A673 (cell line): ENCODE measurements at regions not wholly inside any gene's neighbourhood (a gene's known extent, or its start where the extent isn't known, plus 50 kb on each side); places are given as distances from the start of the nearest gene placed in this dataset.

Experiments
- BruUV-seq: library from RNA; stranded (reverse); fragments of 400-500 nt; replicated peaks from 2 replicates; lab custom pipeline; 2021; lab: Mats Ljungman, UMichigan
- CTCF ChIA-PET: fragments of 300-600 bp; sonication (Branson Sonifier 250); formaldehyde crosslinking; loops from one replicate; lab custom pipeline; 2022; ENCODE audit warnings: antibody characterized with exemption; lab: Charles Lee
- POLR2A ChIA-PET: fragments of 300-600 bp; sonication (Branson Sonifier 250); formaldehyde crosslinking; loops from one replicate; lab custom pipeline; 2022; ENCODE audit warnings: antibody characterized with exemption; ENCODE audit not compliant: low non-redundant PET; lab: Charles Lee
- DNase-seq: peaks from one replicate; pipeline ENCODE4 v3.0.0-alpha.2; 2015; ENCODE audit warnings: low spot score
- H3K27ac ChIP-seq: fragments of 200-600 bp; sonication (generic); 2 replicates; pipeline ENCODE4 v1.5.1; 2016; ENCODE audit warnings: mixed run types, low read depth, mild to moderate bottlenecking, mixed read lengths, antibody characterized with exemption, low read length; ENCODE audit not compliant: poor library complexity, severe bottlenecking
- H3K27me3 ChIP-seq: fragments of 200-600 bp; sonication (generic); replicated peaks from 2 replicates; pipeline ENCODE4 v1.6.1; 2017; ENCODE audit warnings: mixed run types, low read depth, mild to moderate bottlenecking, mixed read lengths, antibody characterized with exemption, low read length; ENCODE audit not compliant: insufficient read depth, poor library complexity
- H3K36me3 ChIP-seq: fragments of 200-600 bp; sonication (generic); 2 replicates; pipeline ENCODE4 v1.6.1; 2016; ENCODE audit warnings: mixed run types, mild to moderate bottlenecking, mixed read lengths, antibody characterized with exemption, low read length; ENCODE audit not compliant: insufficient read depth, poor library complexity, severe bottlenecking
- H3K4me1 ChIP-seq: fragments of 200-600 bp; sonication (generic); 2 replicates; pipeline ENCODE4 v1.6.1; 2017; ENCODE audit warnings: mixed run types, mild to moderate bottlenecking, mixed read lengths, antibody characterized with exemption, low read length; ENCODE audit not compliant: insufficient read depth, poor library complexity, severe bottlenecking
- H3K4me3 ChIP-seq: fragments of 200-600 bp; sonication (generic); 2 replicates; pipeline ENCODE4 v1.5.1; 2016; ENCODE audit warnings: low read depth, mixed run types, mild to moderate bottlenecking, mixed read lengths, low read length; ENCODE audit not compliant: poor library complexity, severe bottlenecking
- H3K9me3 ChIP-seq: fragments of 200-600 bp; sonication (generic); 2 replicates; pipeline ENCODE4 v1.6.1; 2016; ENCODE audit warnings: mixed run types, low read depth, mild to moderate bottlenecking, mixed read lengths, antibody characterized with exemption, low read length; ENCODE audit not compliant: poor library complexity, severe bottlenecking
- CTCF ChIP-seq: fragments of 300-800, 200-600 bp; sonication (generic); conservative IDR thresholded peaks from 2 replicates; pipeline ENCODE4 v1.5.1; 2017; ENCODE audit warnings: low read depth, mild to moderate bottlenecking, antibody characterized with exemption, low read length, moderate library complexity, mixed read lengths
- EZH2 ChIP-seq: fragments of 200-600 bp; sonication (generic); IDR thresholded peaks from 2 replicates; pipeline ENCODE4 v1.6.1; 2017; ENCODE audit warnings: borderline replicate concordance, low read depth, mild to moderate bottlenecking, mixed read lengths, antibody characterized with exemption, low read length; ENCODE audit not compliant: poor library complexity, severe bottlenecking
- intact Hi-C: fragments of 100-400 bp; cut with micrococcal nuclease; formaldehyde crosslinking; loops from one replicate; pipeline ENCODE4 v1.10.0; 2022; ENCODE audit not compliant: unreplicated experiment

GRCh38 chr10:44462338-44462914 is 77.5 kb upstream of the CXCL12 start:
- TF ChIP-seq EZH2 (no peak), CTCF (no peak)
- H3K4me3 ChIP-seq: no peak overlapping the region
- H3K36me3 ChIP-seq: no peaks in the 10 kb centered on the region
- no peak for DNase-seq
- CTCF ChIA-PET: no interaction called here
- H3K9me3 ChIP-seq: peaks cover 3% of the 10 kb centered on the region
- POLR2A ChIA-PET: no interaction called here
- H3K4me1 ChIP-seq: no peaks in the 10 kb centered on the region
- BruUV-seq: no TSS peak
- intact Hi-C loops: no loop called here
- no peak overlapping the region for H3K27ac ChIP-seq
- H3K27me3 ChIP-seq: no peaks in the 10 kb centered on the region

GRCh38 chr10:44463511-44464121 is 78.7 kb upstream of the CXCL12 start:
- BruUV-seq: no TSS peak

GRCh38 chr10:44464503-44464902 is 79.6 kb upstream of the CXCL12 start:
- no peaks in the 10 kb centered on the region for H3K36me3 ChIP-seq
- intact Hi-C loops: no loop called here
- TF ChIP-seq CTCF (no peak), EZH2 (no peak)
- no peaks in the 10 kb centered on the region for H3K9me3 ChIP-seq
- H3K4me1 ChIP-seq: no peaks in the 10 kb centered on the region
- POLR2A ChIA-PET: no interaction called here
- CTCF ChIA-PET: no interaction called here
- H3K4me3 ChIP-seq: no peak overlapping the region
- no peak for DNase-seq
- BruUV-seq: no TSS peak
- H3K27me3 ChIP-seq: no peaks in the 10 kb centered on the region
- H3K27ac ChIP-seq: no peak overlapping the region

More at GRCh38 chr10:44463511-44464121, 78.7 kb upstream of the CXCL12 start:
- Histone ChIP-seq H3K4me1 (no peaks in the 10 kb centered on the region), H3K36me3 (no peaks in the 10 kb centered on the region), H3K27ac (no peak overlapping the region), H3K4me3 (no peak overlapping the region), H3K9me3 (no peaks in the 10 kb centered on the region), H3K27me3 (no peaks in the 10 kb centered on the region)
- intact Hi-C loops: no loop called here
- POLR2A ChIA-PET: no interaction called here
- TF ChIP-seq CTCF: no peak
- no peak for TF ChIP-seq EZH2
- CTCF ChIA-PET: no interaction called here
- DNase-seq: no peak
